Head of caudate nucleus (tissue), 42 donors: ENCODE measurements at regions not wholly inside any gene's neighbourhood (a gene's known extent, or its start where the extent isn't known, plus 50 kb on each side); places are given as distances from the start of the nearest gene placed in this dataset.

Source experiments
- DNase-seq, 42 donors: peaks; one replicate each; pipeline versions ENCODE4 v3.0.0 to v3.0.0-alpha.2; 2020 to 2021; ENCODE audit warnings: mixed read lengths in 7 of 42
- intact Hi-C: fragments of 100-400 bp; cut with DNase I; formaldehyde crosslinking; loops from one replicate; pipeline ENCODE4 v1.15.0; 2022

DNA sequence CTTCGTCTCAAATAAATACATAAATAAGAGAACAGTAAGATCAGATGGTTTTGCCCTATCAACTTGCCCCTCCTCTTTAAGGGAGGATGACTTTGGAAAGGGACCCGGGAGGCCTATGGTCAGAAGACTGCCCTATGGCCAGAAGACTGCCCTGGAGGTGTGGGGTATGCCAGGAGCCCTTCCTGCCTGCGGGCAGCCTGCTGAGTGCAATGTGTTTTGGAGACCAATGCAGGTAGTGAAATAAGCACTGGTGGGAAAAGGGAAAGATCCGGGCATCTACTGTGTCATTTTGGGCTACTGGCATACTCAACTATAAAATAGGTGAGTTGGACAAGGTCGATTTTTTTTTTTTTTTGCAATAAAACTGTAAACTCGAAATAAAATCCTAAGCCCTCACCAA lies 129.8 kb upstream of the SLC34A2 start:
- intact Hi-C loops, result no loop called here
- no peak for DNase-seq

DNA sequence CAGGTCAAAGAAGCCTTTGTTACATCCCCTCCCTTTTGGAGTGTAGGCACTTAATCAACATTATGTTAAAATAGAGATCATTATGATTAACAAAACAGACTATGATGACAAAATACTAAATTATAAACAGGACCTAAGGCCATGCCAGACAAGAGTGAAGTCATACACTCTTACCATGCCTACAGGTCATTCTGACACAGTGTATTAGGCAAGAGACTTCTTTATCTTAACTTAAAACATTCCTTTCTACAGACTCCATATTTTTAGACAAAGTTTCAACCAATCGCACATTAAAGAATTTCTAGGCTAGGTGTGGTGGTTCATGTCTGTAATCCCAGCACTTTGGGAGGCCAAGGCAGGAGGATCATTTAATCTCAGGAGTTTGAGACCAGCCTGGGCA lies 128.6 kb upstream of the SLC34A2 start:
- no peak for DNase-seq
- intact Hi-C loops, result no loop called here

DNA sequence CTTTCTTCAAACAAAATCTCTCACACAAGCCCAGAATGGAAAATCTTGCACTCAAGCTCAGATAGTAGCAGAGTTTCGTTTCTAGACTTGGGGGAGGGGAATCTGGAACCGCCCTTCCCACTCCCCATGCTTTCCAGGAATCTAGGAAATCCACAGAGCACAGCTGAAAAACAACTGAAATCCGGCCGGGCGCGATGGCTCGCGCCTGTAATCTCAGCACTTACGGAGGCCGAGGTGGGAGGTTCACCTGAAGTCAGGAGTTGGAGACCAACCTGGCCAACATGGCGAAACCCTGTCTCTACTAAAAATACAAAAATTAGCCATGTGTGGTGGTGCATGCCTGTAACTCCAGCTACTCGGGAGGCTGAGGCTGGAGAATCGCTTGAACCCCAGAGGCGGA lies 127.3 kb upstream of the SLC34A2 start:
- intact Hi-C loops, result no loop called here
- no peak for DNase-seq

DNA sequence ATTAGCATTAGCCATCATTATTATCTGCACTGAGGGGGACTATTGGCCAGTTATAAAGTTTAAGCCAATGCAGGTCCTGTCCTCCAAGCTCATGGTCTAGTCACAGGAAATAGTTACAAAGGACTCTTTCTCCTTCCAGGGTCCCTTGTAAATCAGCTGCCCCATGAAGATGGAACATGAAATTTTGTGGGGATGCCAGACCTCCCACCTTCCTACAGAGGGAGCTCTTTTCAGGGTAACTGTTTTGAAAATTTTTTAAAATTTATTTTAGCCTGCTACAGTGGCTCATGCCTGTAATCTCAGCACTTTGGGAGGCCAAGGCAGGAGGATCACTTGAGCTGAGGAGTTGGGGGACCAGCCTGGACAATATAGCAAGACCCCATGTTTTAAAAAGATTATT lies 124.4 kb upstream of the SLC34A2 start:
- no peak for DNase-seq
- intact Hi-C loops, result no loop called here

DNA sequence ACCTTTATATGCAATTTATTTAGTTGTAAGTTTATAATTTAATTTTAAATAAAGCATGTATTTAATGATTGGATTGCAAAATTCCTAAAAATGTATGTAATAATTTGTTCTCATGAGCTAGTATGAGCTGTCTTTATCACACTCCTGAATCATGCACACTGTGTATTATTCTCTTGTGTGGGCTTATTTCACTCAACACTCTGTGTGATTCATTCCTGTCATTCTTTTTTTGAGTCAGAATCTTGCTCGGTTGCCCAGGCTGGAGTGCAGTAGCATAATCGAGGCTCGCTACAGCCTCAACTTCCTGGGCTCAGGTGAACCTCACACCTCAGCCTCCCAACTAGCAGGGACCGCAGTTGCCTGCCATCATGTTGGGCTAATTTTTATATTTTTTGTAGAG lies 123.1 kb upstream of the SLC34A2 start:
- DNase-seq, result no peak
- intact Hi-C loops, result no loop called here

DNA sequence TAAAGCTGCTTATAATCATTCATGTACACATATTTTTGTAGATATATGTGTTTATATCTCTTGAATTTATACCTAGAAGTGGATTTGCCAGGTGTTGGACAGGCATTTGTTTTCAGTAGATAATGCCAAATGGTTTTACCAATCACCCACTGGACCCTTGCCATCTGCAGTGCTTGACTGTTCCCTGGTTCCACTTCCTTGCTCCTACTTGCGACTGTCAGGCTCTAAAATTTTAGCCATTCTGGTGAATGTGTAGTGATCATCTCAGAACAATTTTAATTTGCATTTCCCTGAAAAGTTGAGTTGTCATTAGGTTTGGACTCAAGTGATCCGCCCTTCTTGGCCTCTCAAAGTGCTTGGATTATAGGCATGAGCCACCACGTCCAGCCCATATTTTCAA lies 122.4 kb upstream of the SLC34A2 start:
- intact Hi-C loops, result no loop called here
- no peak for DNase-seq

DNA sequence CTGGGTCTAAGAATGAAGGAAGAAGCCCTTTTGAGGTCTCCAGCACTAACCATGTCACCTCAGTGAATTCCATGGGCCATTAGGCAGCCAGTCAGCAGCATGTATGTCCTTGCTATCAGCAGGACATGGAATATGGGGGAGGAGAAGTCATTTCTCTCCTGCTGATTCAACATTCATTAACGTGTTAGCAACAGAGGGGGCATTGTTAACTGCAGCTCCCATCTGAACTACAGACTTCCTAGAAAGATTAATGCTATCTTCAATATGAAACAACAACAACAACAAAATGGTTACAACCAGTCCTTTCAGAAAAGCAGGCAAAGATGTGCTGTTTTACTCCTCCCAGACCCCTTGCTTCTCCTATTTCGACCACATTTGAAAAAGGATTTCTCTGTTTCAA lies 120.4 kb upstream of the SLC34A2 start:
- intact Hi-C loops, result no loop called here
- peak in 1 of 42 donors; percentile 8 for DNase-seq

DNA sequence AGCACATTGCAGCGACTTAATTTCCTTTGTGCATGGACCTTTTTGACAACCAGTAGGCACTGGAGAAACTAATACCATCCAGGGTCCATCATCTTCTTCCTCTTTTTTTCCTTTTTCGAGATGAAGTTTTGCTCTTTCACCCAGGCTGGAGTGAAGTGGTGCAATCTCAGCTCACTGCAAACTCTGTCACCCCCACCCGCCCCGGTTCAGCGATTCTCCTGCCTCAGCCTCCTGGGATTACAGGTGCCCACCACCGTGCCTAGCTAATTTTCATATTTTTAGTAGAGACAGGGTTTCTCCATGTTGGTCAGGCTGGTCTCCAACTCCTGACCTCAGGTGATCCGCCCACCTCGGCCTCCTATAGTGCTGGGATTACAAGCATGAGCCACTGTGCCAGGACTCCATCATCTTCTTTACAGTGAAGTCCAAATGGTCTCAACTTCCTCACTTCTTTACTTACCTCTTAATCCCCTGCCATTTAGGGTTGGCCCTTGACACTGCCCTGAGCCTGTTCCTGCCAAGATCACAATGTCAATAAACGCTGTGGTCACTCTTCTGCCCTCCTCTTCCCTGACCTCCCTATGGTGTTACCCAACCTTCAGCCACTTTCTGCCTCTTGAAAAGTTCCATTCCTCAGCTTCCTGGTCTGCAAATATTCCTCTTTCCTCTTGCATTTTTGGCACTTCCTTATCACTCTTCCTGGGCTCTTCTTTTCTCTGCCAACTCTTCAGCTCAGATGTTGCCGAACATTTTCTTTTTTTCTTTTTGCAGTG lies 119.8 kb upstream of the SLC34A2 start:
- intact Hi-C loops, result no loop called here
- no peak for DNase-seq

DNA sequence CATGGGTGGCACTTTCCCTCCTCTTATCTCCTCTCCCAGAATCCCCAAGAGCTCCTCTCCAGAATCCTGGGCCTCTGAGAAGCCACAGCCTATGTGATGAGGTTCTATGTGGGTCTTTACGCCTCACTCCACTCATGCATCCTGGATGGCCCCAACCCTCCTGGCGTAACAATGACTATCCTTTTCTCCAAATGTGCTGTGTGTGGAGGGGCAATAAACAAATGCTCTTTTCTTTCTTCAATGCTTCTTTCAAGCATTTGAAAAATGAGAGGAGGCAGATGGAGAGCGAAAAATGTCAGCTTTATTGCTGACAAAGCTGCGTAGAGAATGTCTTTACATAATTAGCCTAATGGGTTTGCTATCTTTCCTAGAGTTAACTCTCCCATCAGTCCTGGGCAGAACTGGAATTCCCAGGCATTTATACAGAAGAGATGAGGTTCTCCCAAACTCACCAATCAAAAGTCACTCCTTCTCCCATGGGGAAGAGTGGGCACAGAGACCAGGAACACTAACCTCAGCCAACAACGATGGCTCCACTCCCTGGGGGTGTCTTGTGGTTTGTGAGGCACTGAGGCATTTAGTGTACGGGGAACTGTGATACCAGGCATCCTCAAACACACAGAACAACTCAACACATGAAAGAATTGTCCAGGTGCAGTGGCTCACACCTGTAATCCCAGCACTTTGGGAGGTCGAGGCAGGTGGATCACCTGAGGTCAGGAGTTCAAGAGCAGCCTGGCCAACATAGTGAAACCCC lies 118.9 kb upstream of the SLC34A2 start:
- intact Hi-C loops, result no loop called here
- no peak for DNase-seq

DNA sequence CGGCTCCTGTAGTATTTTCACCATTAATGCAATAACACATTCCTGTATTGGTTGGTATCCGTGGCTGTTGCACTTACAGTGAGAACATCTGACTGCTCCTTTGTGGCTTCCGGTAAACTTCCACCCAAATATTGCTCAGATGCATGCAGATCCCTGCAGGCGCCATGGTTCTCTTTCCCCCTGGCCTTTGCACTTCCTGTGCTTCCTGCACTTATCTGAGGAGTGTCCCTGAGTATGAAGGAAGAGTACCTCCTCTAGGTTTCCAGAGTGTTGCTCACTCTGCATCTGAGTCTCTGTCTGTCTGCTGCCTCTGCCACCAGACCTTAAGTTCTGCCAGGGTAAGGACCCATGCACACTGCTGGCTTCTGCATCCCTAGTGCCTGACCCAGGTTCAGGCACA lies 117.2 kb upstream of the SLC34A2 start:
- DNase-seq, result no peak
- intact Hi-C loops, result no loop called here

DNA sequence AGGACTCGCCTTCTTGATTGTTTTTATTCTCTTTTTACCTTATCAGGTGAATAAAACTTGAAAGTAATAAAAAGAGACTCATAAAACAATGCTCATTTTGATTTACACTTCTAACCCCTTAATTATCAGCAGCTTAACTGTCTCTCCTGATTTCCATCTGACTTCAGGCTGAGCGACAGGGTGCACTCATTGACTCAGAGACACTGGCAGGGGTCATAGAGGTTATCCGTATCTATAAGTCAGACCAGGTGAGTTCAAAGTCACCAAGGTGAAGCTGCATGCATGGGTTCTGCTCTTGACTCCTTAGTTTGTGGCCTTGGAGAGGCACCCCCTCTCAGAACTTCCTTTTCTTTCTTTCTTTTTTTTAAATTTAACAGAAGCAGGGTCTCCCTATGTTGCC lies 116.4 kb upstream of the SLC34A2 start:
- no peak for DNase-seq
- intact Hi-C loops, result no loop called here

DNA sequence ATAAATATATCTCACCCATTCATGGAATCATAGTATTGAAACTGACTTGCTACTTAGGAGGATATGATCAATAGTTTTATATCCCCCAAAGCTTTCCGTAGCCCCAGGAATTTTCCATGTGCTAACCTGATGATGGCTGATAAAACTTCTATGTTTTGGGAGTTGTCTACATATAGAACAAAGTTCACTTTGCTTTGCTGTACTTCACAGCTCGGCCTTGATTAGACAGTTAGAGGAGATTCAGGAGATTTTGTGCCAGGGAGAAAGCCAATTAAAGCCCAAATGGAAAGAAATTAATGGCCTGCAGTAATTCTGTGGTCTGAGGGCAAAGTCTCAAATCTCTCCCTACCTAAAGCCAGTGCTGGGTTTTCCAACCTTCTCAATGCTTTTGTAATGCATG lies 114.9 kb upstream of the SLC34A2 start:
- DNase-seq, result no peak
- intact Hi-C loops, result no loop called here

DNA sequence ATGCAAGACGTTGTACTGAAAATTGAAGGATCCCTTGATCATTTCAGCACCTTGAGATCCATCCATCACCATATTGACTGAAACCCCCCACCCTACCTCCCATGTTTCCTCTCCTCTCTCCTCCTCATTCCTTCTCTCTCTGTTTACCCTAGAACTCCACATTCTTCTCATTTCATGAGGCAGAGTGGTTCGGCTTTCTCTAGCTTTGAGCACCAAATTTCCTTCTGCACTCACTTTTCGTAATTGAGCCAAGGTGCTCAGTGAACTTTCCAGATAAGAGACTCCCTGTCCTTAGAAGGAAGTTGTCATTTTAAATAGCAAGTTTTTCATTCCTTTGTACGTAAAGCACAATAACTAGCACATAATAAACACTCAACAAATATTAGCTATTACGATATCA lies 108.3 kb upstream of the SLC34A2 start:
- no peak for DNase-seq
- intact Hi-C loops, result no loop called here

DNA sequence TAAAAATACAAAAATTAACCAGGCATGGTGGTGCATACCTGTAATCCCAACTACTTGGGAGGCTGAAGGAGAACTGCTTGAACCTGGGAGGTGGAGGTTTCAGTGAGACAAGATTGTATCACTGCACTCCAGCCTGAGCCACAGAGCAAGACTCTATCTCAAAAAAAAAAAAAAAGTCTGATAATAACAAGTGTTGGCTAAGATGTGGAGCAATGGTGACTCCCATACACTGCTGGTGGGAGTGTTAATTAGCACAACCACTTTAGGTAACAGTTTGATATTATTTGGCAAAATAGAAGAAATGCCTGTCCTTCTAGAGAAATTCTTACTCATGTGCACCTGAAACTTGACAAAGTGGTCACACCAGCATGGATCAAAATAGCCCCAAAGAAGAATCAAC lies 106.2 kb upstream of the SLC34A2 start:
- intact Hi-C loops, result no loop called here
- DNase-seq, result no peak

DNA sequence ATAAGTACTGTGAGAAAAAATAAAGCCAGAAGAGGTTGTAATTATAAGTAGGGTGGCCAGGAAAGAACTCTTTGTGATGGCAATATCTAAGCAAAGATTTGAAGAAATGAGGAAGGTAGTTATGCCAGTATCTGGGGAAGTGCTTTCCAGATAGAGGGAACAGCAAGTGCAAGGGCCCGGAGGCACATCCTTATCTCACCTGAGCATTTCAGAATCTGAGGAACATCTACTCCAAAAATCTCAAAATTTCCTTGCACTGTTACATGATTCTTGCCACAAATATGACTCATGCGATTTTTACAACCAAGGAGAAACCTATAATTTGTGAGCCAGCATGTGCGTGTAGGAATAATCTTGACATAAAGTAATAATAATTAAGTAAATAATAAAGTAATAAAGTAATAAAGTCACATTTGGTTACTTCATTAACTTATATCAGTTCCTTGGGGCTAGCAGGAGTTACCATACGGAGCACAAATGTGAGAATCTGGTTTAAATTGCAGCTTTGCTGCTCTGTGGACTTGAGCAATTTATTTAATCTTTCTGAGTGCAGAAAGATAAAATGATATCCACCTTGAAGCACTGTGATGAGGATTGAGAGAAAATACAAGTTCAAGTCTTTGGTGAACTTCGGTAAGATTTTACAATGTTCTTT lies 105.1 kb upstream of the SLC34A2 start:
- DNase-seq, result no peak
- intact Hi-C loops, result no loop called here

DNA sequence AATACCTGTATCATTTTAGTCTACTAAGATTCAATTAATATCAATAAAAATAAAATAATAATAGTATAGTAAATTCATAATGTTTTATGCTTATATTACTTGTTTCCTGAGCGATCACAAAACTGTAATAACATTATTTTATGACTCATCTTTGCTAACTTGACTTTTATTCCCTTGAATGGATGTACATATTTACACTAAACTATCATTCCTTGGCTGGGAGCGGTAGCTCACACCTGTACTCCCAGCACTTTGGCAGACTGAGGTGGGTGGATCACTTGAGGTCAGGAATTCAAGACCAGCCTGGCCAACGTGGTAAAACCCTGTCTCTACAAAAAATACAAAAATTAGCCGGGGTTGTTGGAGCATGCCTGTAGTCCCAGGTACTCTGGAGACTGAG lies 104.0 kb upstream of the SLC34A2 start:
- intact Hi-C loops, result no loop called here
- no peak for DNase-seq

DNA sequence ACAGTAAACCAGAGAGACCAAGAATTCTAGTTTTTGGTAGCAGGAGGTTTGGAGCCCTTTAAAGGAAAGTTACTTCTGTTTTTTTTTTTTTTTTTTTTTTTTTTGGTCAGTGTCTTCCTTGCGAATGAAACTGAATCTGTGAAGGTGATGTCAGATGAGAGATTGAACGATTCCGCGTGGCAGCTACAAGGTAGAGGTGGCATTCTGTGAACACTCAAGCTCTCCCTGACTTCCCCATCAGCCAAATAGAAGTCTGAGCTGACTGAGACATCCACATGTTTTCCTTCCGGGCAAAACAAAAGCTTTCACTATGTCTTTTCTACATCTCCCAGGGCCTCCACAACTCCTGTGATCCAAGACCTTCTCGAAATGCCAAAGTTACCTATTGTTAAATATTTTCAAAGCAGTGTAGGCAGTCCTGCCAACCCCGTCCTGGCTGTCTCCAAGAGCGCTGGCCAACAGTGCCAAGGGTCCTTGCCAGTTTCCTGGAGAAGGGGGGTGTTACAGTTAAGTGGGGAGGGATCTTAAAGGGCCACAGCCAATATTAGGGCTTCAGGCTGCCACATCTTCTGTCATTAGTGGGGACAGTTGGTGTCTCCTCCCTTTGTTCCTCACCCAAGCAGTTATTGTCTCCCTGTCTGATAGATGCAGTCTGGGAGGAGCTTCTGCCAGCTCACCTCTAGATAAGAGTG lies 102.9 kb upstream of the SLC34A2 start:
- DNase-seq, result peak in 28 of 42 donors; percentile 3 to 70 (median 31)
- intact Hi-C loops, result no loop called here

DNA sequence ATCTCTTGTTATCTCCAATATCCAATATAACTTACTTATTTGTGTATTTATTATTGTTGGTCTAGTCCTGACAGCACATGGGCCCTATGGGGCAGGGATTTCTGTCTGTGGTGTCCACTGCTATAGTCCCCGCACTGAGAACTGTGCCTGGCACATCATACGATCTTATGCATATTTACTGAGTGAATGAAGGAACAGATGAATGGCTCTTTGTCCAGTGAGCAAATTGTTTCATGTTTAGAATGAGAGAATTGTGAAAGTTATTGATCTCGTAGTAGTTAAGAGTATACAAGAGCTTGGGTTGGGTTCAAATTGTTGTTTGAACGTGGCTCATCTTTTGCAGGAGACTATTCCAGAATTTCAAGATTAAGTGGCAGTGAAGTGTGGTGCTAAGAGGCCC lies 96.1 kb upstream of the SLC34A2 start:
- intact Hi-C loops, result no loop called here
- no peak for DNase-seq

DNA sequence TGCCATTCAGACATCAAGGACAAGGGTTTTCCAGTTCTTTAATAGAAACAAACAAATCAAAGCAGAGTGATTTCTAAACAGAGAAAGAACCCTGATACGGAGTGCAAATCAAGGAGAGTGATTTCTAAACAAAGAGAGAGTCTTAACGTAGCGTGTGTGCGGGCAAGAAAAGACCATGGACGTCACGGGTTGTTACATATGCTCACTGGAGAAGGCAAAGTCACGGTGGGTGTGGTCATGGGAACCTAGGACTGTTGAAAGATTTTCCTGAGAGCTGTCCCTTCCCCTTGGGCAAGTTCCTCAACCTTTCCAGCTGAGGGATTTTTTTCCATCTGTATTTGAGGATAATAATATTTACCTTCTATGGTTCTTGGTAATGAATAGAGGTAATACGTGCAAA lies 95.0 kb upstream of the SLC34A2 start:
- no peak for DNase-seq
- intact Hi-C loops, result no loop called here

DNA sequence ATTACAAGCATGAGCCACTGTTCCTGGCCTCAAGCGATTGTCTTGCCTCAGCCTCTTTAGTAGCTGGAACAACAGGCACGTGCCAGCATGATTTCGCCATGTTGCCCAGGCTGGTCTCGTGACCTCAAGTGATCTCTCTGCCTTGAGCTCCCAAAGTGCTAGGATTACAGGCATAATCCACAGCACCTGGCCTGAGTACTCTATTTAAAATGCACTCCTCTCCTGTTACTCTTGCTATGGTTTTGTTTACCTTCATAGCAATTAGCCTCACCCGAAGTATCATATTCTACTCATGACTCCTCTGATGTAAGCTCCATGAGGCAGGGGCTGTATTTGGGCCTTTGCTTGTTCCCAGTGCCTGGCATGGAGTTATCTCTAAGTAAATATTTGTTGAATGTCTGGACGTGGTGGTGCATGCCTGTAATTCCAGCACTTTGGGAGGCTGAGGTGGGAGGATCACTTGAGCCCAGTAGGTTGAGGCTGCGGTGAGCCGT lies 92.5 kb upstream of the SLC34A2 start:
- intact Hi-C loops, result no loop called here
- DNase-seq, result no peak
